ENCODE measurements at regions not wholly inside any gene's neighbourhood (a gene's known extent, or its start where the extent isn't known, plus 50 kb on each side); places are given as distances from the start of the nearest gene placed in this dataset.

- ChIA-PET CTCF (interaction anchor here (0.6 to 1.2 kb wide), 5 partner anchors 13 to 128 kb away, joined by 3 to 5 read pairs (median 4); no protein-coding TSS in a partner anchor), POLR2A (interaction anchor here (0.5 to 4.5 kb wide), 16 partner anchors 15 to 1862 kb away, joined by 3 to 30 read pairs (median 4); partner anchors contain the start of gene KLF5)
- intact Hi-C loops (cut with micrococcal nuclease) = no loop called here
- no peak for TF ChIP-seq CTCF (IDR thresholded peaks at IDR 0.05; ENCODE audit: unreplicated experiment)
- no peaks in the 10 kb centered on the region for H3K27me3 Mint-ChIP-seq (ENCODE audit: insufficient read depth, unreplicated experiment)
- peaks cover 15% of the 10 kb centered on the region for H3K4me1 Mint-ChIP-seq (ENCODE audit: insufficient read depth, unreplicated experiment)
- no peak overlapping the region for H3K4me3 Mint-ChIP-seq (ENCODE audit: unreplicated experiment)
- peaks cover 6% of the 10 kb centered on the region for H3K9me3 Mint-ChIP-seq (ENCODE audit: unreplicated experiment)
- peak; percentile 2 for DNase-seq (ENCODE audit: unreplicated experiment)
- TSS peak; percentile 84 for BruUV-seq (replicated peaks)
- peaks cover 5% of the 10 kb centered on the region for H3K36me3 Mint-ChIP-seq (ENCODE audit: insufficient read depth, unreplicated experiment)
- H3K27ac Mint-ChIP-seq (ENCODE audit: low read depth, unreplicated experiment) = peak overlapping the region; percentile 90
These were observed 406.2 kb downstream of the KLF5 start for GRCh38 chr13:73464758-73465616.

GRCh38 chr13:73462241-73462640, 403.4 kb downstream of the KLF5 start:
- Mint-ChIP-seq H3K4me3 (ENCODE audit: unreplicated experiment) (no peak overlapping the region), H3K27ac (ENCODE audit: low read depth, unreplicated experiment) (no peak overlapping the region), H3K36me3 (ENCODE audit: insufficient read depth, unreplicated experiment) (peaks cover 5% of the 10 kb centered on the region), H3K27me3 (ENCODE audit: insufficient read depth, unreplicated experiment) (no peaks in the 10 kb centered on the region), H3K4me1 (ENCODE audit: insufficient read depth, unreplicated experiment) (peaks cover 13% of the 10 kb centered on the region), H3K9me3 (ENCODE audit: unreplicated experiment) (peaks cover 7% of the 10 kb centered on the region)
- no peak for DNase-seq (ENCODE audit: unreplicated experiment)
- POLR2A ChIA-PET = interaction anchor here (0.7 to 1.1 kb wide), 2 partner anchors 240 to 610 kb away, joined by 3 read pairs; no protein-coding TSS in a partner anchor
- no peak for TF ChIP-seq CTCF (IDR thresholded peaks at IDR 0.05; ENCODE audit: unreplicated experiment)
- CTCF ChIA-PET = interaction anchor here (0.7 to 1.3 kb wide), 2 partner anchors 15 to 240 kb away, joined by 3 to 4 read pairs; no protein-coding TSS in a partner anchor
- BruUV-seq (replicated peaks) = no TSS peak
- intact Hi-C loops (cut with micrococcal nuclease) = no loop called here

- intact Hi-C loops (cut with micrococcal nuclease) = no loop called here
- DNase-seq (ENCODE audit: unreplicated experiment) = no peak
- Mint-ChIP-seq H3K4me3 (ENCODE audit: unreplicated experiment) (no peak overlapping the region), H3K27ac (ENCODE audit: low read depth, unreplicated experiment) (no peak overlapping the region), H3K27me3 (ENCODE audit: insufficient read depth, unreplicated experiment) (no peaks in the 10 kb centered on the region), H3K4me1 (ENCODE audit: insufficient read depth, unreplicated experiment) (no peaks in the 10 kb centered on the region), H3K9me3 (ENCODE audit: unreplicated experiment) (peaks cover 8% of the 10 kb centered on the region), H3K36me3 (ENCODE audit: insufficient read depth, unreplicated experiment) (no peaks in the 10 kb centered on the region)
- ChIA-PET CTCF (interaction anchor here (0.6 kb wide), 1 partner anchor 13 kb away, joined by 4 read pairs; no protein-coding TSS in a partner anchor), POLR2A (interaction anchor here (0.6 to 3.1 kb wide), 3 partner anchors 9 to 164 kb away, joined by 3 to 9 read pairs (median 3); no protein-coding TSS in a partner anchor)
- no peak for TF ChIP-seq CTCF (IDR thresholded peaks at IDR 0.05; ENCODE audit: unreplicated experiment)
- no TSS peak for BruUV-seq (replicated peaks)
These were observed 392.6 kb downstream of the KLF5 start for GRCh38 chr13:73451221-73452029.

GRCh38 chr13:73450583-73450982, 391.8 kb downstream of the KLF5 start:
- no peak for DNase-seq (ENCODE audit: unreplicated experiment)
- TF ChIP-seq CTCF (IDR thresholded peaks at IDR 0.05; ENCODE audit: unreplicated experiment) = no peak
- POLR2A ChIA-PET = interaction anchor here (0.7 to 3.1 kb wide), 7 partner anchors 8 to 392 kb away, joined by 3 to 9 read pairs (median 4); partner anchors contain the start of gene KLF5
- Mint-ChIP-seq H3K27ac (ENCODE audit: low read depth, unreplicated experiment) (no peak overlapping the region), H3K9me3 (ENCODE audit: unreplicated experiment) (peaks cover under 1% of the 10 kb centered on the region), H3K27me3 (ENCODE audit: insufficient read depth, unreplicated experiment) (no peaks in the 10 kb centered on the region), H3K4me3 (ENCODE audit: unreplicated experiment) (no peak overlapping the region), H3K36me3 (ENCODE audit: insufficient read depth, unreplicated experiment) (no peaks in the 10 kb centered on the region), H3K4me1 (ENCODE audit: insufficient read depth, unreplicated experiment) (no peaks in the 10 kb centered on the region)
- CTCF ChIA-PET = no interaction called here
- intact Hi-C loops (cut with micrococcal nuclease) = no loop called here
- BruUV-seq (replicated peaks) = no TSS peak
